ELR (cell line): ENCODE measurements at regions not wholly inside any gene's neighbourhood (a gene's known extent, or its start where the extent isn't known, plus 50 kb on each side); places are given as distances from the start of the nearest gene placed in this dataset.
A peak's percentile ranks its signal among the peaks of the same experiment; 100 is the strongest.

Experiments used
- DNase-seq: peaks from one replicate; pipeline ENCODE4 v3.0.0-alpha.2; 2015; ENCODE audit warnings: low read depth

DNA sequence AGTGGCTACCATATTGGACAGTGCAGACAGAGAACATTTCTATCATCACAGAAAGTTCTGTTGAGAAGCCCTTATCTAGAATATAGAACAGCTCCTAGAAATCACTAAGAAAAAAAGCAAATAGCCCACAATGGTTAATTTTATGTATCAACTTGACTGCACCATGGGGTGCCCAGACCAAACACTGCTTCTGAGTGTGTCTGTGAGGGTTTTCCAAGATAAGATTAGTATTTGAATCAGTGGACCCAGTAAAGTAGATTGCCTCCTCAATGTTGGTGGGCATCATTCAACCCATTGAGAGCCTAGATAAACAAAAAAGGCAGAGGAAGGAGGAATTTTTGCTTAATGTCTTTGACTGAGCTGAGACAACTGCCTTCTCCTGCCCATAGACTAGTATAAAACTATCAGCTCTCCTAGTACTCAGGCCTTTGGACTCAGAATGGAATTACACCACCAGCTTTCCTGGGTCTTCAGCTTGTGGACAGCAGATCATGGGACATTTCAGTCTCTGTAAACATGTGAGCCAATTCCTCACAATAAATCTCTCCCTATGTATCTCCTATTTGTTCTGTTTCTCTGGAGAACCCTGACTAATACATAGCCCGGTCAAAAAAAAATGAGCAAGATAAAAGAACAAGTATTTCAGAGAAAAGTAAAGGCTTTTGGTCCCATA is 55.9 kb upstream of the OXTR start:
- DNase-seq = no peak

DNA sequence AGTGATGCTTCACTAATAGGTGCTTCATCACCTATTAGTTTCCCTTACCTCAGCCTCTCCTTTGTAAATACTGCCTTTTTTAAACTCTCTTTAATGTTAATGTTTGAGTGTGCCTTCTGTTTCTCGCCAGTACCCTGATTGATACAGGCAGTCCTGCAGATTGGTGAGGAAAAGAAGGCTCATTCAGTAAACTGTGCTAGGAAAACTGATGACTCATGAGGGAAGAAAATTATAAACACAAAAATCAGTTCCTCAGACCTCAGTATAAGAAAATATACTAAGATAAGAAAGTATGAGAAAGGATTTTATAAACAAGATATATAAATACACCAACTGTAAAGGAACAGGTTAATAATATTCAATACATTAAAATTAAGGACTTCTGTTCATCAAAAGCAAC is 54.8 kb upstream of the OXTR start:
- peak; percentile 26 for DNase-seq

DNA sequence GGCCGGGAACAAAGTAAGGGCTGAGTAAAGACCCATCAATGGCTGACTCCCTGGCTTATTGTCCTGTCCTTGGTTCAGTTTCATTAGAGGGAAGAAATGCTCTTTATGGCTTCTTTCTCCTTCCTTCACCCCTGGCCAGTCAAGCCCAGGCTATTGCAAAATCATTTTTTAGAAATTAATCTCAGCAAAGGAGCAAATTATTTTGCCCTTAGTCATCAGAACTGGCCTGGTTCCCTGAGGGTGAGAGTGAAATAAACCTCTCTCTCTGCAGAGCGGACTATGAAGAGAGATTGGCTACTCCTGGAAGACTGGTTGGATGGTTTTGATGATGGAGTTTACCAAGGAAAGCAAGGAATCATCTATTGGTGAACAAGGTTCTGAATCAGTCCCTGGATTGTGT is 52.7 kb upstream of the OXTR start:
- DNase-seq = peak; percentile 88
